Colon (tissue), 2 donors: ENCODE measurements at regions not wholly inside any gene's neighbourhood (a gene's known extent, or its start where the extent isn't known, plus 50 kb on each side); places are given as distances from the start of the nearest gene placed in this dataset.
"Not testable (repeated sequence)": the region's sequence is repeated elsewhere in the genome, so short reads cannot be mapped to it uniquely, and the experiment has no call there.

ENCODE experiments used
- FAIRE-seq: peaks from 2 replicates; lab custom pipeline; 2012; peaks lifted over from hg19 to GRCh38; lab: Jason Lieb, UNC
- donor health status: control.
- donor health status: control.

- FAIRE-seq = not testable (repeated sequence)
Measured at GRCh38 chr2:176929387-176929786, 283.2 kb upstream of the HNRNPA3 start.

GRCh38 chr2:176931588-176932563 is 280.7 kb upstream of the HNRNPA3 start:
- FAIRE-seq = no peak

- FAIRE-seq = no peak
Measured at GRCh38 chr2:176934131-176934530, 278.5 kb upstream of the HNRNPA3 start.

GRCh38 chr2:176934869-176935415 is 277.7 kb upstream of the HNRNPA3 start:
- no peak for FAIRE-seq

- FAIRE-seq = no peak
Measured at GRCh38 chr2:176935543-176936102, 277.0 kb upstream of the HNRNPA3 start.

- no peak for FAIRE-seq
Measured at GRCh38 chr2:176936410-176936809, 276.2 kb upstream of the HNRNPA3 start.

- no peak for FAIRE-seq
Measured at GRCh38 chr2:176944998-176945397, 267.6 kb upstream of the HNRNPA3 start.

GRCh38 chr2:176947754-176948153 is 264.8 kb upstream of the HNRNPA3 start:
- FAIRE-seq = no peak

- not testable (repeated sequence) for FAIRE-seq
Measured at GRCh38 chr2:176951218-176951617, 261.4 kb upstream of the HNRNPA3 start.

- FAIRE-seq = no peak
Measured at GRCh38 chr2:176956791-176957190, 255.8 kb upstream of the HNRNPA3 start.

GRCh38 chr2:176959614-176960013 is 253.0 kb upstream of the HNRNPA3 start:
- no peak for FAIRE-seq

GRCh38 chr2:176960061-176960460 is 252.5 kb upstream of the HNRNPA3 start:
- no peak for FAIRE-seq

GRCh38 chr2:176960736-176961520 is 251.7 kb upstream of the HNRNPA3 start:
- no peak for FAIRE-seq

- no peak for FAIRE-seq
Measured at GRCh38 chr2:176961775-176962619, 250.6 kb upstream of the HNRNPA3 start.

- FAIRE-seq = no peak
Measured at GRCh38 chr2:176963568-176964287, 248.9 kb upstream of the HNRNPA3 start.

- FAIRE-seq = no peak
Measured at GRCh38 chr2:176967911-176968450, 244.6 kb upstream of the HNRNPA3 start.

- no peak for FAIRE-seq
Measured at GRCh38 chr2:176969642-176970359, 242.8 kb upstream of the HNRNPA3 start.

- FAIRE-seq = no peak
Measured at GRCh38 chr2:176976736-176977685, 235.6 kb upstream of the HNRNPA3 start.

GRCh38 chr2:176978921-176979320 is 233.7 kb upstream of the HNRNPA3 start:
- no peak for FAIRE-seq
